ENCODE measurements at regions not wholly inside any gene's neighbourhood (a gene's known extent, or its start where the extent isn't known, plus 50 kb on each side); places are given as distances from the start of the nearest gene placed in this dataset.

DNA sequence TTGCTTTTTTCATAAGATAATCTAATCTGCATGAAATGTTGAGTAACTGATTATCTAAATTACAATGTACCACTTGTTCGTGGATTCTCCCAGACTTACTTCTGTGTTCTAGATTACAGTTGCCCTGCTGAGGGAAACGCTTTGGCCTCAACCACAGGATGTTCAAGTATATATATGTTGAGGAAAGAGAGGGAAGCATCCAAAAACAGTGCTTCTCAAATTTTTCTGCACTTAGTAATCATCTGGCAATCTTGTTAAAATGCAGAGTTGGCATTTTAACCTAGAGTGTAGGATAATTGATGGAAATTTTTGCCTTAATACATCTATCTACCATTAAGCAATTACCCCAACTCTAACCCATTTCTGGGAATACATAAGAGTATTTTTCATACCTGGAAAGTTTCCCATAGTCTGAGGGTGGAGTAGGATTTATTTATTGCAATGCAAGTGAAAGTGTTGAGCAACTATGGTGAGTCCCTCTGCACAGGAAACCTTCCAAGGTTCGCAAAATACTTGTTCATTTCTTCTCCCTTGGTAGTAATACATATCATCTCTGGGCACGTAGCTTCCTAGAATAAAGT is 59.6 kb upstream of the C1GALT1 start:
- H3K4me1 ChIP-seq = peaks cover 0 to 18% of the 10 kb centered on the region in 2 donors
- no peaks in the 10 kb centered on the region for H3K36me3 ChIP-seq
- TF ChIP-seq, protein P1, sequence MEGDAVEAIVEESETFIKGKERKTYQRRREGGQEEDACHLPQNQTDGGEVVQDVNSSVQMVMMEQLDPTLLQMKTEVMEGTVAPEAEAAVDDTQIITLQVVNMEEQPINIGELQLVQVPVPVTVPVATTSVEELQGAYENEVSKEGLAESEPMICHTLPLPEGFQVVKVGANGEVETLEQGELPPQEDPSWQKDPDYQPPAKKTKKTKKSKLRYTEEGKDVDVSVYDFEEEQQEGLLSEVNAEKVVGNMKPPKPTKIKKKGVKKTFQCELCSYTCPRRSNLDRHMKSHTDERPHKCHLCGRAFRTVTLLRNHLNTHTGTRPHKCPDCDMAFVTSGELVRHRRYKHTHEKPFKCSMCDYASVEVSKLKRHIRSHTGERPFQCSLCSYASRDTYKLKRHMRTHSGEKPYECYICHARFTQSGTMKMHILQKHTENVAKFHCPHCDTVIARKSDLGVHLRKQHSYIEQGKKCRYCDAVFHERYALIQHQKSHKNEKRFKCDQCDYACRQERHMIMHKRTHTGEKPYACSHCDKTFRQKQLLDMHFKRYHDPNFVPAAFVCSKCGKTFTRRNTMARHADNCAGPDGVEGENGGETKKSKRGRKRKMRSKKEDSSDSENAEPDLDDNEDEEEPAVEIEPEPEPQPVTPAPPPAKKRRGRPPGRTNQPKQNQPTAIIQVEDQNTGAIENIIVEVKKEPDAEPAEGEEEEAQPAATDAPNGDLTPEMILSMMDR (IDR thresholded peaks at IDR 0.05) = no peak
- peak; percentile 69 for ATAC-seq
- DNase-seq = no peak
- no peaks in the 10 kb centered on the region for H3K27me3 ChIP-seq
- H3K4me3 ChIP-seq = no peak overlapping the region
- intact Hi-C loops (cut with DNase I) = no loop called here
- H3K27ac ChIP-seq = no peak overlapping the region
- H3K9me3 ChIP-seq = no peaks in the 10 kb centered on the region

DNA sequence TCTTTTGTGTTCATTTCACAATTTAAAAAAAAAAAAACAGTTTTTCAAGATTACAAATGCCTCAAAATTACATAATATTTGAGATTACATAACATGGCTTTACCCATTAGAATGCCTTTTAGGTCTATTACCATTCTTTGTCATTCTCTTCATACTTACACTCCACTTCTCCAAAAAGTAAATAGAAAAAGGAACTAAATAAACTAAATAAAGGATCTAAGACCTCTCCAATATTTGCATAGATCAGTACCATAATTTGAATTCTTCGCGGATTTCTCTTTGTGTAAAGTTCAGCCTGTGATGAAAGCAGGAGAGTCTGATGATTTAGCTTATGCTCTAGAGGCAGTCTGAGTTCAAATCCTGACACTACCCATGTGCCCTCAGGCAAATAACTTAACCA is 56.4 kb upstream of the C1GALT1 start:
- TF ChIP-seq, protein P1 (IDR thresholded peaks at IDR 0.05) = no peak
- Histone ChIP-seq H3K36me3 (no peaks in the 10 kb centered on the region), H3K27ac (no peak overlapping the region), H3K27me3 (no peaks in the 10 kb centered on the region), H3K4me1 (peaks cover 0 to 15% of the 10 kb centered on the region in 2 donors), H3K9me3 (no peaks in the 10 kb centered on the region), H3K4me3 (no peak overlapping the region)
- intact Hi-C loops (cut with DNase I) = no loop called here
- ATAC-seq (peak; percentile 72), DNase-seq (no peak)

DNA sequence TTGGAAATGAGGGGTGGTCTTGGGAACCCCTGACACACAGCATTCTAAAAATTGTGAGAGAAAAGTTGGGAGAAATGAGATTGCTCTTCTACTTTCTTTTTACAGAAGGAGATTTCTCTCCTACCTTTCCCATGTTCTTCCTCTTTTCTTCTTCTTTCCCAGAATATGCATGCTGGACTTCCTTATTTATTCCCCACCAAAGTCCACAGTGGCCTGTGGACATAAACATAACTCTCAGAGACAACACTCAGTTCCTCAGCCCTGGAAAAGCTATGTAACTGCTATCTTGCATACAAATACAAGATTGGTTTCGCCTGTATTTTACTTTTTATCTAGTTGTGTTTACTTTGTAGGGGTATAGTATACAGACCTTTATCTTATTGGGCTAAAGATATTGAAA is 54.6 kb upstream of the C1GALT1 start:
- TF ChIP-seq, protein P1 (IDR thresholded peaks at IDR 0.05) = no peak
- intact Hi-C loops (cut with DNase I) = no loop called here
- ATAC-seq = no peak

DNA sequence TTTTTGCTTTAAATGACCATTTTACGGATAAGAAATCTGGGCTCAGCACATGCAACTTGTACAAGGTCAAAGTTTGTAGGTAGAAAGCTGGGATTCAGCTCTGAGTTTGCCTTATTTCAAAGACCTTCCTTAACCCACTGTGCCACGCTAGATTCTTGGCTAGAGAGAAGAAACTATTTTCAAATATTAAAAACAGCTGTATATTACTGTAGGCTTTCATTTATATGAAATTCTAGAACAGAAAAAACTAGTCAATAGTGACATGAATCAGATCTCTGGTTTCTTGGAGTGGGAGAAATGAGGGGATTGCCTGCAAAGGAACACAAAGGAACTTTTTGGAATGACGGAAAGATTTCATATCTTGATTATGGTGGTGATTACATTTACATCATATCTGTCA is 53.0 kb upstream of the C1GALT1 start:
- no peaks in the 10 kb centered on the region for H3K36me3 ChIP-seq
- intact Hi-C loops (cut with DNase I) = no loop called here
- no peak overlapping the region for H3K27ac ChIP-seq
- H3K4me3 ChIP-seq = no peak overlapping the region
- H3K4me1 ChIP-seq = no peaks in the 10 kb centered on the region
- H3K9me3 ChIP-seq = no peaks in the 10 kb centered on the region
- ATAC-seq = no peak
- H3K27me3 ChIP-seq = no peaks in the 10 kb centered on the region
- DNase-seq = no peak
- TF ChIP-seq, protein P1 (IDR thresholded peaks at IDR 0.05) = no peak

More for the DNA sequence above, 54.6 kb upstream of the C1GALT1 start:
- no peak for DNase-seq
- H3K36me3 ChIP-seq = no peaks in the 10 kb centered on the region
- no peak overlapping the region for H3K4me3 ChIP-seq
- H3K27ac ChIP-seq = no peak overlapping the region
- H3K9me3 ChIP-seq = no peaks in the 10 kb centered on the region
- no peaks in the 10 kb centered on the region for H3K27me3 ChIP-seq
- H3K4me1 ChIP-seq = peaks cover 0 to 7% of the 10 kb centered on the region in 2 donors

DNA sequence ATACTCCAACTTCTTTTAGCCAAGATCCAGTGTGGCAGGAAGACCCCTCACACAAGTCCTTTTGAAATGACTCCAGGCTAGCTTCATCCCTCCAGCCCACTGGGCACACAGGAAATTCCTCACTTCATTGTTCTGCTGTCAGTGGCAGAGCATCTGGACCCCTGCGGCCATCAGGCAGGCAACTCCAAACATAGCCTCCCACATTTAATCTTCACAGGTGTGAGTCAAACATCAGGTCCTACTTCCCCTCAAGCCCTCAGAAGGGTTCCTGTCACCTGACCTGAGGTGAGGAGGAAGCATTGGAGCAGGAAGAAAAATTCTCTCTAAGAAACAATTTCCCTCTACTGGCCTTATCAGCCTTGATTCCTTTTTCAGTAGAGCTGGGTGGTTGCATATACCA is 51.1 kb upstream of the C1GALT1 start:
- H3K4me3 ChIP-seq = no peak overlapping the region
- no peaks in the 10 kb centered on the region for H3K9me3 ChIP-seq
- no peaks in the 10 kb centered on the region for H3K4me1 ChIP-seq
- no peak overlapping the region for H3K27ac ChIP-seq
- no peak for DNase-seq
- TF ChIP-seq, protein P1 (IDR thresholded peaks at IDR 0.05) = no peak
- H3K36me3 ChIP-seq = no peaks in the 10 kb centered on the region
- intact Hi-C loops (cut with DNase I) = no loop called here
- H3K27me3 ChIP-seq = no peaks in the 10 kb centered on the region
- no peak for ATAC-seq

Small RNA genes lying in the stretch of these regions (microRNA-seq; reads per million reads assigned to microRNA genes)
- 0 reads per million in 2 donors for gene MIR3683
